Body of pancreas (tissue), 4 donors: ENCODE measurements at regions not wholly inside any gene's neighbourhood (a gene's known extent, or its start where the extent isn't known, plus 50 kb on each side); places are given as distances from the start of the nearest gene placed in this dataset.
"Not testable (repeated sequence)": the region's sequence is repeated elsewhere in the genome, so short reads cannot be mapped to it uniquely, and the experiment has no call there.

Experiments
- ATAC-seq: fragments of 150-250 bp; one replicate; pipeline ENCODE4 v1.9.1; 2016
- DNase-seq, 4 donors: peaks; one replicate each; pipeline ENCODE4 v3.0.0-alpha.2; 2019
- H3K27ac ChIP-seq, 4 donors: fragments of 200-600 bp; sonication (generic); 1 replicate in 3 of 4; 2 replicates in 1 of 4; pipeline versions ENCODE4 v1.5.1 to v1.6.1; 2016 to 2019; ENCODE audit warnings: mild to moderate bottlenecking in 1 of 4, mixed read lengths in 1 of 4, moderate library complexity in 1 of 4
- H3K27me3 ChIP-seq, 2 donors: fragments of 200-600 bp; sonication (generic); one replicate each; pipeline ENCODE4 v1.6.0; 2016; ENCODE audit warnings: mild to moderate bottlenecking in 1 of 2
- H3K36me3 ChIP-seq, 2 donors: fragments of 200-600 bp; sonication (generic); replicated peaks in 1 of 2; 2 replicates each; pipeline ENCODE4 v1.5.1; 2016; ENCODE audit warnings: low read depth in 2 of 2; ENCODE audit not compliant: insufficient read depth in 1 of 2
- H3K4me1 ChIP-seq: fragments of 200-600 bp; sonication (generic); one replicate; pipeline ENCODE4 v1.6.0; 2016
- H3K4me3 ChIP-seq, 2 donors: fragments of 200-600 bp; sonication (generic); 1 replicate in 1 of 2; 2 replicates in 1 of 2; pipeline ENCODE4 v1.5.1; 2016 to 2019
- H3K9me3 ChIP-seq, 3 donors: fragments of 200-600 bp; sonication (generic); 1 replicate in 2 of 3; 2 replicates in 1 of 3; pipeline ENCODE4 v1.5.1; 2016
- POLR2A ChIP-seq, 3 donors: fragments of 450-650 bp; IDR thresholded peaks; one replicate each; pipeline ENCODE4 v1.6.1; 2016; ENCODE audit warnings: antibody characterized with exemption in 3 of 3, mild to moderate bottlenecking in 2 of 3
- WGBS, 2 donors: methylation state at CpG; one replicate each; pipeline ENCODE4 v1.1.5; 2017; 5-methylcytosine and 5-hydroxymethylcytosine counted together
- intact Hi-C: fragments of 100-400 bp; cut with DNase I; formaldehyde crosslinking; loops from one replicate; pipeline ENCODE4 v1.15.1; 2023
- TF ChIP-seq, protein P1 (sequence below), 7 experiments: fragments of 450-650 bp in 4 of 7; fragments of 200-600 bp in 3 of 7; sonication (generic) in 3 of 7; IDR thresholded peaks; one replicate each; pipeline ENCODE4 v1.5.1; 2016 to 2019; ENCODE audit warnings: antibody characterized with exemption in 7 of 7

DNA sequence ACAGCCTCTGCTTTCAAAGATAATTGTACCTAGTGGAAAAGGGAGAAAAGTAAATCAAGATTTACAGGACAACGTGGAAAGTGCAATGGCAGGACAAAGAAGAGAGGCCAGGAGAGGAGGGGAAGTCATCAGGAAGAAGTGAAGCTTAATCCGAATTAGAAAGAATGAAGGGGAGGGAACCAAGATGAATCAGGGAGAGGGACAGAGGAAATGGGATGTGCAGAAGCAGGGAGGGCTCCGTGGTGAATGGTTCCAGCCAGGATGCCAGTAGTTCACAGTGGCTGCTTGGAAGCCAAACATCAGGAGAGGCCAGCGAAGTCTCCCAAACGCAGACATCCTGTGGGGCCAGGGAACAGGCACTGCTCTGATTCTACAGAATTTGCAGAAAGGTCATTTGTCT, 144.4 kb downstream of the LIG4 start:
- TF ChIP-seq, protein P1, sequence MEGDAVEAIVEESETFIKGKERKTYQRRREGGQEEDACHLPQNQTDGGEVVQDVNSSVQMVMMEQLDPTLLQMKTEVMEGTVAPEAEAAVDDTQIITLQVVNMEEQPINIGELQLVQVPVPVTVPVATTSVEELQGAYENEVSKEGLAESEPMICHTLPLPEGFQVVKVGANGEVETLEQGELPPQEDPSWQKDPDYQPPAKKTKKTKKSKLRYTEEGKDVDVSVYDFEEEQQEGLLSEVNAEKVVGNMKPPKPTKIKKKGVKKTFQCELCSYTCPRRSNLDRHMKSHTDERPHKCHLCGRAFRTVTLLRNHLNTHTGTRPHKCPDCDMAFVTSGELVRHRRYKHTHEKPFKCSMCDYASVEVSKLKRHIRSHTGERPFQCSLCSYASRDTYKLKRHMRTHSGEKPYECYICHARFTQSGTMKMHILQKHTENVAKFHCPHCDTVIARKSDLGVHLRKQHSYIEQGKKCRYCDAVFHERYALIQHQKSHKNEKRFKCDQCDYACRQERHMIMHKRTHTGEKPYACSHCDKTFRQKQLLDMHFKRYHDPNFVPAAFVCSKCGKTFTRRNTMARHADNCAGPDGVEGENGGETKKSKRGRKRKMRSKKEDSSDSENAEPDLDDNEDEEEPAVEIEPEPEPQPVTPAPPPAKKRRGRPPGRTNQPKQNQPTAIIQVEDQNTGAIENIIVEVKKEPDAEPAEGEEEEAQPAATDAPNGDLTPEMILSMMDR (IDR thresholded peaks at IDR 0.05): no peak
- no peak for TF ChIP-seq POLR2A (IDR thresholded peaks at IDR 0.05)
- no peak overlapping the region for H3K27ac ChIP-seq
- no peak overlapping the region for H3K4me3 ChIP-seq
- ATAC-seq (no peak), DNase-seq (no peak)
- intact Hi-C loops: no loop called here
- H3K9me3 ChIP-seq: no peaks in the 10 kb centered on the region
- 43 to 47% methylated on average over 5 of the region's 5 CpGs for WGBS, 2 donors
- no peaks in the 10 kb centered on the region for H3K36me3 ChIP-seq
- no peaks in the 10 kb centered on the region for H3K27me3 ChIP-seq
- H3K4me1 ChIP-seq: no peaks in the 10 kb centered on the region

DNA sequence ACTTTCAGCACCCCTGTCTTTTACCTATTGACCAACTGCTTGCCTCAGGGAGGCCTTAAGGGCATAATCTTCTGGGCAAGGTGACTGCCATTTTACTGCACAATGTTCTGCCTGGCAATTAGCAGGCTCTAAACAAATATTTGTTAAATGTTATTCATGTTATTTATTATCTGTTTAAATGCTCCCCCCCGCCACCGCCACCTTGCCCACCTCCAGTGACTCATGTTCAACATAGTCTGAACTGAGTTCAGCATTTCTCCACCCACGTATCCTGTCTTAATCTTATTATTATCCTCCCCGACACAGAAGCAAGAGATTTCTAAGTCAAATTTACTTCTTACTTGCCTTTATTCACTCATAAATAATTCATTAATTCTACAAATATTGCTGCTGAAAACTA, 144.8 kb downstream of the LIG4 start:
- TF ChIP-seq POLR2A (IDR thresholded peaks at IDR 0.05): no peak
- no peak for DNase-seq
- no peak for ATAC-seq
- no peak overlapping the region for H3K4me3 ChIP-seq
- H3K4me1 ChIP-seq: no peaks in the 10 kb centered on the region
- no peak overlapping the region for H3K27ac ChIP-seq
- no peaks in the 10 kb centered on the region for H3K36me3 ChIP-seq
- H3K9me3 ChIP-seq: no peaks in the 10 kb centered on the region
- intact Hi-C loops: no loop called here
- no peaks in the 10 kb centered on the region for H3K27me3 ChIP-seq
- 64 to 73% methylated on average over 4 of the region's 4 CpGs for WGBS, 2 donors

DNA sequence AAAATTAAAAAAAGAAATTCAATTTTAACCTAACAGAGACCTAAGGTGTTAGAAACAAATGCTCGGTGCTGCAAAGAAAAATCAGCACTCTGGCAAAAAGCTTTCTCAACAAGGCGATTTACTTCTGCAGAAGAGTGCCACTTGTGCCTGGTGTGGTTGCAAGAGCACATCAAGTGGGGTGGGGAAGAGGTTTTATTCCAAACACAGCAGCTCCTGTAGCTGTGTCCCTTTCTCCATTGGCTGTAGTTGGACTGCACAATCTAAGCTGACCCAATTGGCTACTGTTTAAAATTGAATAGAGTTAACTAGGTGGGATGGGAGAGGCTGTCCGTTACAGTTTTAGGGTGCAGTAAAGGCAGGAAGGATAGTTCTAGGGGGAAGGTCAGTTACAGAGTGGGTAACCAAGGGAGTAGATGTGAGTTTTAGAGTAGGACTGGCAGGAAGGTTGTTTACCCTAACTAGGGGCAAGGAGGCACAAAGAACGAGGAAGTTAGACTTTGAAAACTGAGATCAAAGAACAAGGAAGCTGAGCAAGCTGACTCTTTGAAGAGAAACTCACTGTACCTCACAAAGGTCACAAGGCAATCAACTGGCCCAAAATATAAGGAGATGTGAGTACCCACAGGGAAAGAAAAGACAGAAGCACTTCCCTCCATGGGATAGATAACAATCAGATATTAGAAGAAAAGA, 145.7 kb downstream of the LIG4 start:
- Histone ChIP-seq H3K27ac (no peak overlapping the region), H3K4me3 (no peak overlapping the region), H3K4me1 (no peaks in the 10 kb centered on the region), H3K9me3 (no peaks in the 10 kb centered on the region), H3K36me3 (no peaks in the 10 kb centered on the region), H3K27me3 (no peaks in the 10 kb centered on the region)
- WGBS, 2 donors: 51 to 54% methylated on average over 4 of the region's 4 CpGs
- no peak for ATAC-seq
- DNase-seq: no peak
- intact Hi-C loops: no loop called here
- TF ChIP-seq, protein P1 (IDR thresholded peaks at IDR 0.05): no peak
- no peak for TF ChIP-seq POLR2A (IDR thresholded peaks at IDR 0.05)

DNA sequence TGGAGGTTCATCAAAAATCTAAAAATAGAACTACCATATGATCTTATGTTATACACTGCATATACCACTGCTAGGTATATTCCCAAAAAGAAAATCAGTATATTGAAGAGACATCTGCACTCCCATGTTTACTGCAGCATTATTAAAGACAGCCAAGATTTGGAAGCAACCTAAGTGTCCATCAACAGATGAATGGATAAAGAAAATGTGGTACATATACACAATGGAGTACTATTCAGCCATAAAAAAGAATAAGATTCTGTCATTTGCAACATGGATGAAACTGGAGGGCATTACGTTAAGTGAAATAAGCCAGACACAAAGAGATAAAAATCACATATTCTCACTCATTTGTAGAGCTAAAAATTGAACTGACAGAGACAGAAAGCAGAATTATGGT, 151.0 kb downstream of the LIG4 start:
- intact Hi-C loops, ATAC-seq, H3K4me3 ChIP-seq, H3K27me3 ChIP-seq, H3K36me3 ChIP-seq, H3K4me1 ChIP-seq, DNase-seq, H3K27ac ChIP-seq, H3K9me3 ChIP-seq: not testable (repeated sequence)
- WGBS, 2 donors: 32 to 38% methylated on average over 1 of the region's 1 CpG

DNA sequence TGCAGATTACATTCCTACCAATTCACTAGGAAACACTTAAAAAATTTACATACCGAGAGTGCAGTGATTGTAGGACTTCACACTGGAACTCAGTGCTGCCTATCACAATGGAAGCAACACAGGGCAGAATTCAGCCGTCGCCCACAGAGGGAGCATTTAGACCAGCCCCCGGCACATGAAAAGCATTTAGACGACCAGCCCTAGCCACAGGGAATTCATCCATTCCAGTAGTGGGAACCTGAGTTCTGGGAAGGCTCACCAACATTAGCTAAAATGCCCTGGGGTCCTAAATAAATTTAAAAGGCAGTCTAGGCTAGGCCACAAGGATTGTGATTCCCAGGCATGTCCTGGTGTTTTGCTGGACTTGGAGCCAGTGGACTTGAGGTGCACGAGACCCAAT, 155.2 kb downstream of the LIG4 start:
- no peaks in the 10 kb centered on the region for H3K4me1 ChIP-seq
- no peak overlapping the region for H3K4me3 ChIP-seq
- no peak for TF ChIP-seq POLR2A (IDR thresholded peaks at IDR 0.05)
- TF ChIP-seq, protein P1 (IDR thresholded peaks at IDR 0.05): no peak
- H3K36me3 ChIP-seq: no peaks in the 10 kb centered on the region
- peaks cover 0 to 10% (median 0%) of the 10 kb centered on the region in 3 donors for H3K9me3 ChIP-seq
- 77 to 93% methylated on average over 5 to 6 of the region's 6 CpGs for WGBS, 2 donors
- intact Hi-C loops: no loop called here
- DNase-seq (no peak), ATAC-seq (no peak)
- H3K27ac ChIP-seq: no peak overlapping the region
- no peaks in the 10 kb centered on the region for H3K27me3 ChIP-seq

DNA sequence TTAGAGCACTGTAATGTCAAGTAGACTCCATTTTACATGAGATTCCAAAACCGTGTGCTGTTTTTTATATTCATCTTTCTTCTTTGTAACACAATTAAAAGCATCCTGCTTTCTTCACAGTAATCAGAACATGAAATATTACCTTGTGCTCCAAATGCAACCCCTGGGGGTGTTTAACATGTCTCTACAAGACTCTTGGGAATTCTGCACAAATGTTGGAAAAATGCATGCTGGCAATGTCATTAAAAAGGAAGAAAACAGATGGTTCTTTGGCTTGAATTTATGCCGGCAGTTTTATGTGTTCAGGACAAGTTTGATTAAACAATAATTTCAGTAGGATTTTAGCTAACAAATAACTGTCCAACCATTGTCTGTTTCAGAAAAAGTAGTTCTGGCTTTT, 159.1 kb downstream of the LIG4 start:
- H3K27ac ChIP-seq: no peak overlapping the region
- 42 to 43% methylated on average over 2 of the region's 2 CpGs for WGBS, 2 donors
- intact Hi-C loops: no loop called here
- TF ChIP-seq, protein P1 (IDR thresholded peaks at IDR 0.05): no peak
- TF ChIP-seq POLR2A (IDR thresholded peaks at IDR 0.05): no peak
- no peaks in the 10 kb centered on the region for H3K36me3 ChIP-seq
- ATAC-seq (no peak), DNase-seq (no peak)
- no peak overlapping the region for H3K4me3 ChIP-seq
- no peaks in the 10 kb centered on the region for H3K4me1 ChIP-seq
- no peaks in the 10 kb centered on the region for H3K27me3 ChIP-seq
- H3K9me3 ChIP-seq: no peaks in the 10 kb centered on the region
